ENCODE measurements at regions not wholly inside any gene's neighbourhood (a gene's known extent, or its start where the extent isn't known, plus 50 kb on each side); places are given as distances from the start of the nearest gene placed in this dataset.

- no peak for TF ChIP-seq CTCF (conservative IDR thresholded peaks at IDR 0.05 in 1 of 2, IDR thresholded peaks at IDR 0.05 in 1 of 2; ENCODE audit: low read depth in 1 of 2, low read length in 2 of 2)
- no peak for TF ChIP-seq EZH2 (IDR thresholded peaks at IDR 0.05; ENCODE audit: low read length, missing control alignments)
Measured at GRCh38 chr16:86765389-86766026, 187.2 kb downstream of the FOXL1 start.
